Progenitor cell of endocrine pancreas (in vitro differentiated cells): ENCODE measurements at regions not wholly inside any gene's neighbourhood (a gene's known extent, or its start where the extent isn't known, plus 50 kb on each side); places are given as distances from the start of the nearest gene placed in this dataset.

Experiments used
- DNase-seq: peaks from one replicate; pipeline ENCODE4 v3.0.0; 2021; ENCODE audit warnings: low spot score; ENCODE audit not compliant: unreplicated experiment
- H3K27ac Mint-ChIP-seq: 2 replicates; pipeline ENCODE4 v1.8.0; 2021; ENCODE audit warnings: mild to moderate bottlenecking, moderate library complexity, mixed read lengths
- H3K27me3 Mint-ChIP-seq: 2 replicates; pipeline ENCODE4 v1.8.0; 2021; ENCODE audit warnings: mixed read lengths
- H3K36me3 Mint-ChIP-seq: 2 replicates; pipeline ENCODE4 v1.8.0; 2022; ENCODE audit warnings: mixed read lengths; ENCODE audit not compliant: insufficient read depth
- H3K4me1 Mint-ChIP-seq: 2 replicates; pipeline ENCODE4 v1.8.0; 2021; ENCODE audit warnings: low read depth, mixed read lengths
- H3K4me3 Mint-ChIP-seq: 2 replicates; pipeline ENCODE4 v1.8.0; 2021; ENCODE audit warnings: low read depth, mild to moderate bottlenecking, moderate library complexity, mixed read lengths
- H3K9me3 Mint-ChIP-seq: 2 replicates; pipeline ENCODE4 v1.8.0; 2021; ENCODE audit warnings: low read depth, mixed read lengths
- TF ChIP-seq, protein P1 (sequence below): fragments of 200-600 bp; sonication (generic); IDR thresholded peaks from one replicate; pipeline ENCODE4 v1.5.0; 2021; ENCODE audit warnings: antibody characterized with exemption, mild to moderate bottlenecking; ENCODE audit not compliant: unreplicated experiment

- Mint-ChIP-seq H3K36me3 (no peaks in the 10 kb centered on the region), H3K27me3 (peaks cover 3% of the 10 kb centered on the region), H3K27ac (no peak overlapping the region), H3K4me1 (peaks cover 4% of the 10 kb centered on the region), H3K9me3 (no peaks in the 10 kb centered on the region), H3K4me3 (no peak overlapping the region)
- no peak for DNase-seq
- TF ChIP-seq, protein P1, sequence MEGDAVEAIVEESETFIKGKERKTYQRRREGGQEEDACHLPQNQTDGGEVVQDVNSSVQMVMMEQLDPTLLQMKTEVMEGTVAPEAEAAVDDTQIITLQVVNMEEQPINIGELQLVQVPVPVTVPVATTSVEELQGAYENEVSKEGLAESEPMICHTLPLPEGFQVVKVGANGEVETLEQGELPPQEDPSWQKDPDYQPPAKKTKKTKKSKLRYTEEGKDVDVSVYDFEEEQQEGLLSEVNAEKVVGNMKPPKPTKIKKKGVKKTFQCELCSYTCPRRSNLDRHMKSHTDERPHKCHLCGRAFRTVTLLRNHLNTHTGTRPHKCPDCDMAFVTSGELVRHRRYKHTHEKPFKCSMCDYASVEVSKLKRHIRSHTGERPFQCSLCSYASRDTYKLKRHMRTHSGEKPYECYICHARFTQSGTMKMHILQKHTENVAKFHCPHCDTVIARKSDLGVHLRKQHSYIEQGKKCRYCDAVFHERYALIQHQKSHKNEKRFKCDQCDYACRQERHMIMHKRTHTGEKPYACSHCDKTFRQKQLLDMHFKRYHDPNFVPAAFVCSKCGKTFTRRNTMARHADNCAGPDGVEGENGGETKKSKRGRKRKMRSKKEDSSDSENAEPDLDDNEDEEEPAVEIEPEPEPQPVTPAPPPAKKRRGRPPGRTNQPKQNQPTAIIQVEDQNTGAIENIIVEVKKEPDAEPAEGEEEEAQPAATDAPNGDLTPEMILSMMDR, result no peak
Measured at GRCh38 chr17:5747964-5748363, 163.7 kb upstream of the NLRP1 start.

- Mint-ChIP-seq H3K27ac (no peak overlapping the region), H3K4me3 (no peak overlapping the region), H3K4me1 (peaks cover 3% of the 10 kb centered on the region), H3K9me3 (no peaks in the 10 kb centered on the region), H3K36me3 (no peaks in the 10 kb centered on the region), H3K27me3 (peaks cover 19% of the 10 kb centered on the region)
- DNase-seq, result no peak
- TF ChIP-seq, protein P1, result no peak
Measured at GRCh38 chr17:5753421-5753820, 169.1 kb upstream of the NLRP1 start.

DNA sequence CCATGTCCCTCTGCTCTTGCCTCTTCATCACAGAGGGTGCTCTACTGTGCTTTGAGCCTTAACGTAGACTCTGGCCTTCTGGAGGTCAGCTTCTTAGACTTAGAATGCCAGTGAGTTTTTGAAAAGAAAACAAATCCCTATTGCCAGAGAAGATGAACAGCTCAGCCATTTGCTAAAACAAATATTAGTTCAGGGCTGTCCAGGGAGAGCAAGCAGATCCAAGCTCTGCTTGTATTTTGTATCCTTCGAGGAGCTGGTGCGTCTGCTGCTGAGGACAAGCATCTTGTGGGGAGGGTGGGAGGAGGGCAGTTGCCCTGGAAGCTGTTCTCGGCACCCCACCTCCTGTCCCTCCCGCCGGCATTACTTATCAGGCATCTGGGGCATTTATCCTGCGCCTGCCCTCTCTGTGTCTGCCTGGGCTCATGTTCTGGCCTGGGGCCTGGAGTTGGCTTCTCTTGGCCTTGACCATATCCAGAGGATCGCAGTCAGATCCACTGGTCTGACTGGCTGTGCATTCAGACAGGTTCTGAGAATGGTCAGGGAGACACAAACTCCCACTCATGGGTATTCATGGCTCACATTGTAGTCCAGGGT, 173.1 kb upstream of the NLRP1 start:
- no peak for DNase-seq
- Mint-ChIP-seq H3K4me1 (peaks cover 3% of the 10 kb centered on the region), H3K9me3 (no peaks in the 10 kb centered on the region), H3K4me3 (no peak overlapping the region), H3K36me3 (no peaks in the 10 kb centered on the region), H3K27ac (no peak overlapping the region), H3K27me3 (peaks cover 27% of the 10 kb centered on the region)
- TF ChIP-seq, protein P1, result no peak

DNA sequence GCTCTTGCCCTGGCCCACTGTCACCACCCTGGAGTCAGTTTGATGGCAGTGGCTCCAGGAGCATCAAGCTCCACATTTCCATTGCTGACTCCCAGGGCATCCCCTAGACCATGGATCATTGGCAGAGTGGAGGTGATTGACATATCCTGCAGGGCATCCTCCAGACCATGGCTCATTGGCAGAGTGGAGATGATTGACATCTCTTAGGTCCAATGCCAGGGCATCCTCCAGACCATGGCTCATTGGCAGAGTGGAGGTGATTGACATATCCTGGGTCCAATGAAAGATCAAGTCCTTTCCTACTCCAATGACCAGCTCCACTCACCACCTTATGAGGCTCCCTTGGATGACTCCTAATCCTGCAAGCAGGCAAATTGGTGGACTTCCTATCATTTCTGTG, 174.3 kb upstream of the NLRP1 start:
- Mint-ChIP-seq H3K27me3 (peaks cover 32% of the 10 kb centered on the region), H3K27ac (no peak overlapping the region), H3K9me3 (no peaks in the 10 kb centered on the region), H3K4me3 (no peak overlapping the region), H3K36me3 (no peaks in the 10 kb centered on the region), H3K4me1 (peaks cover 5% of the 10 kb centered on the region)
- TF ChIP-seq, protein P1, result no peak
- DNase-seq, result no peak

GRCh38 chr17:5759501-5759925, 175.2 kb upstream of the NLRP1 start:
- Mint-ChIP-seq H3K27me3 (peaks cover 33% of the 10 kb centered on the region), H3K36me3 (no peaks in the 10 kb centered on the region), H3K27ac (no peak overlapping the region), H3K4me3 (no peak overlapping the region), H3K4me1 (peaks cover 5% of the 10 kb centered on the region), H3K9me3 (no peaks in the 10 kb centered on the region)
- no peak for DNase-seq
- TF ChIP-seq, protein P1, result no peak
